PC-3 (cell line): ENCODE measurements at regions not wholly inside any gene's neighbourhood (a gene's known extent, or its start where the extent isn't known, plus 50 kb on each side); places are given as distances from the start of the nearest gene placed in this dataset.

ENCODE experiments used
- ATAC-seq: fragments of 200-7000 bp; cut with Tn5 transposase; 2 replicates; pipeline ENCODE4 v1.9.1; 2020; ENCODE audit warnings: mild to moderate bottlenecking, moderate library complexity
- BruUV-seq: library from RNA; stranded (reverse); fragments of 400-500 nt; replicated peaks from 2 replicates; lab custom pipeline; 2021; lab: Mats Ljungman, UMichigan
- CTCF ChIA-PET: fragments of 300-600 bp; sonication (Branson Sonifier 250); formaldehyde crosslinking; loops from one replicate; lab custom pipeline; 2022; ENCODE audit warnings: antibody characterized with exemption; lab: Charles Lee
- POLR2A ChIA-PET: fragments of 300-600 bp; sonication (Branson Sonifier 250); formaldehyde crosslinking; loops from one replicate; lab custom pipeline; 2022; ENCODE audit warnings: antibody characterized with exemption; ENCODE audit not compliant: unreplicated experiment; lab: Charles Lee
- DNase-seq: peaks from one replicate; pipeline ENCODE4 v3.0.0-alpha.2; 2015
- H2AFZ ChIP-seq: fragments of 300-600 bp; sonication (generic); 2 replicates; pipeline ENCODE4 v1.6.0; 2016; ENCODE audit warnings: antibody characterized with exemption, low read length
- H3F3A ChIP-seq: fragments of 300-600 bp; sonication (generic); one replicate; pipeline ENCODE4 v1.6.0; 2017; ENCODE audit warnings: antibody characterized with exemption, low read length, control low read depth, mild to moderate bottlenecking; ENCODE audit not compliant: unreplicated experiment
- H3K27ac ChIP-seq: fragments of 300-600 bp; sonication (generic); 2 replicates; pipeline ENCODE4 v1.5.1; 2016; ENCODE audit warnings: mild to moderate bottlenecking, low read length
- H3K27me3 ChIP-seq: fragments of 300-600 bp; sonication (generic); 2 replicates; pipeline ENCODE4 v1.6.1; 2016; ENCODE audit warnings: low read length, mixed read lengths
- H3K36me3 ChIP-seq: fragments of 300-600 bp; sonication (generic); 2 replicates; pipeline ENCODE4 v1.6.1; 2016; ENCODE audit warnings: low read depth, mixed run types, low read length, mixed read lengths
- H3K4me1 ChIP-seq: fragments of 300-600 bp; sonication (generic); 2 replicates; pipeline ENCODE4 v1.5.1; 2016; ENCODE audit warnings: low read length; ENCODE audit not compliant: insufficient read depth
- H3K4me2 ChIP-seq: fragments of 300-600 bp; sonication (generic); 2 replicates; pipeline ENCODE4 v1.6.0; 2016; ENCODE audit warnings: low read length
- H3K4me3 ChIP-seq: fragments of 300-600 bp; sonication (generic); 2 replicates; pipeline ENCODE4 v1.5.1; 2016; ENCODE audit warnings: mild to moderate bottlenecking, low read length, mixed read lengths
- H3K79me2 ChIP-seq: fragments of 300-600 bp; sonication (generic); 2 replicates; pipeline ENCODE4 v1.6.1; 2017; ENCODE audit warnings: low read length, mixed read lengths
- H3K9ac ChIP-seq: fragments of 300-600 bp; sonication (generic); 2 replicates; pipeline ENCODE4 v1.6.0; 2016; ENCODE audit warnings: mild to moderate bottlenecking, low read length
- H3K9me2 ChIP-seq: fragments of 300-600 bp; sonication (generic); replicated peaks from 2 replicates; pipeline ENCODE4 v1.6.1; 2016; ENCODE audit warnings: mixed run types, low read length, mixed read lengths
- H3K9me3 ChIP-seq: fragments of 300-600 bp; sonication (generic); 2 replicates; pipeline ENCODE4 v1.6.1; 2016; ENCODE audit warnings: low read length, mixed read lengths
- H4K20me1 ChIP-seq: fragments of 300-600 bp; sonication (generic); 2 replicates; pipeline ENCODE4 v1.6.1; 2016; ENCODE audit warnings: low read length, mixed read lengths
- EZH2 ChIP-seq: fragments of 300-600 bp; sonication (generic); IDR thresholded peaks from one replicate; pipeline ENCODE4 v1.6.1; 2017; ENCODE audit warnings: antibody characterized with exemption, mild to moderate bottlenecking, low read length; ENCODE audit not compliant: unreplicated experiment
- EZH2phosphoT487 ChIP-seq: fragments of 300-600 bp; sonication (generic); IDR thresholded peaks from 2 replicates; pipeline ENCODE4 v1.6.1; 2018; ENCODE audit warnings: mild to moderate bottlenecking, antibody characterized with exemption, low read length, borderline replicate concordance
- intact Hi-C: fragments of 100-400 bp; cut with micrococcal nuclease; formaldehyde crosslinking; loops from 2 replicates; pipeline ENCODE4 v1.9.0; 2023
- TF ChIP-seq, protein P1 (sequence below): fragments of 300-600 bp; sonication (generic); conservative IDR thresholded peaks from 2 replicates; pipeline ENCODE4 v1.5.1; 2017; ENCODE audit warnings: antibody characterized with exemption, low read depth, mild to moderate bottlenecking, low read length

DNA sequence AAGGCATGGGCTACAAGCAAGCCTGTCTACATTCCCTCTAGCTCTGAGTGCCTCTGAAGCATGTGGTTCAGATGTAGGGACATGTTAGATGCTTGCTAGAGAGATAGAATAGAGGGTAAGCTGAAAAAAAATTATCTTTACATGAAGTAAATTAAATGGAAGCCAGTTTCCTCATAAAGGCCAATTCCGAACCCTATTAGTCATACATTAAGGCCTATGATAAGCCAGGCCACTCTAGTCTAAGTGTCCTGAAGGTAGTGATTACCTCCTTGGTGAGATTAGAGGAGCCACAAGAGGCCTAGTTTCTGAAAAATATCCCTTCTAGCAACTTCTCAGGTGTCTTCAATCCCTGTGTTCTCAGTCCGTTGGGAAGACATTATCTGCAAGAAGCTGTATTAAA is 72.4 kb upstream of the NPAS2 start:
- Histone ChIP-seq H3K9ac (no peak overlapping the region), H3K9me2 (no peaks in the 10 kb centered on the region), H3K4me3 (no peak overlapping the region), H3K79me2 (no peaks in the 10 kb centered on the region), H3K9me3 (0 out of 2 replicates have a peak, but pooled peaks cover 4% of the 10 kb centered on the region), H3F3A (no peaks in the 10 kb centered on the region), H3K4me2 (no peak overlapping the region), H3K4me1 (peaks cover 30% of the 10 kb centered on the region), H3K36me3 (no peaks in the 10 kb centered on the region), H3K27ac (no peak overlapping the region), H4K20me1 (no peaks in the 10 kb centered on the region), H3K27me3 (no peaks in the 10 kb centered on the region), H2AFZ (no peak overlapping the region)
- no peak for ATAC-seq
- BruUV-seq = no TSS peak
- ChIA-PET POLR2A (no interaction called here), CTCF (no interaction called here)
- peak; percentile 18 for DNase-seq
- TF ChIP-seq EZH2phosphoT487 (no peak), EZH2 (no peak)
- TF ChIP-seq, protein P1, sequence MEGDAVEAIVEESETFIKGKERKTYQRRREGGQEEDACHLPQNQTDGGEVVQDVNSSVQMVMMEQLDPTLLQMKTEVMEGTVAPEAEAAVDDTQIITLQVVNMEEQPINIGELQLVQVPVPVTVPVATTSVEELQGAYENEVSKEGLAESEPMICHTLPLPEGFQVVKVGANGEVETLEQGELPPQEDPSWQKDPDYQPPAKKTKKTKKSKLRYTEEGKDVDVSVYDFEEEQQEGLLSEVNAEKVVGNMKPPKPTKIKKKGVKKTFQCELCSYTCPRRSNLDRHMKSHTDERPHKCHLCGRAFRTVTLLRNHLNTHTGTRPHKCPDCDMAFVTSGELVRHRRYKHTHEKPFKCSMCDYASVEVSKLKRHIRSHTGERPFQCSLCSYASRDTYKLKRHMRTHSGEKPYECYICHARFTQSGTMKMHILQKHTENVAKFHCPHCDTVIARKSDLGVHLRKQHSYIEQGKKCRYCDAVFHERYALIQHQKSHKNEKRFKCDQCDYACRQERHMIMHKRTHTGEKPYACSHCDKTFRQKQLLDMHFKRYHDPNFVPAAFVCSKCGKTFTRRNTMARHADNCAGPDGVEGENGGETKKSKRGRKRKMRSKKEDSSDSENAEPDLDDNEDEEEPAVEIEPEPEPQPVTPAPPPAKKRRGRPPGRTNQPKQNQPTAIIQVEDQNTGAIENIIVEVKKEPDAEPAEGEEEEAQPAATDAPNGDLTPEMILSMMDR = no peak
- intact Hi-C loops = no loop called here

DNA sequence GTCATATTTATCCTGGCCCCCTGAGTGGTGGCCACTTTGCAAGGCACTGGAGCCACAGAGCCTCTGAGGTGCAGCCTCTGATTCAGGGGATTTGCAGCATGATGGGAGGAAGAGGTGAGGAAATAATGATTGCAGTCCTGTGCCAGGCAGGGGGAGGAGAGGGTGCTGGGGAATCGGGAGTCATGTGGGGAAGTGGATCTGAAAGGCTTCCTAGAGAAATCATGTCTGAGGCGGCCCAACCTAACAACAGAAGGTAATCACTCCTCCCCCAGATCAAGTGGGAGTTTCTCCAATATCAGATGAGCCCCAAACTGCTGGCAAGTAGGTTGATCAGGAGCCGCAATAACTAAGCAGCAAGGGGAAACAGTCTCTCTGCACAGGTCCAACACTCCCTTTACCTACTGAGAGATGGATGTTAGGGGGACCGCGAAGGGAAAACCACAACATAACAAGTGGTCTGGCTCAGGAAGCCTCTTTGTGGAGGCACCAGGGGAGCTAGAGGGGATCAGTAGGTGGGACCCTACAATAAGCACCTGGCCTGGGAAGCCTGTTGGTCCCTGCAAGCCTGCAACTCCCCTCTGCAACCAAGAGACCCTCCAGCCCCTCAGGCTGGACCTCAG is 71.8 kb upstream of the NPAS2 start:
- no peak overlapping the region for H3K9ac ChIP-seq
- no peaks in the 10 kb centered on the region for H3K79me2 ChIP-seq
- H3K9me3 ChIP-seq = 0 out of 2 replicates have a peak, but pooled peaks cover 4% of the 10 kb centered on the region
- ChIA-PET POLR2A (no interaction called here), CTCF (no interaction called here)
- no peaks in the 10 kb centered on the region for H3F3A ChIP-seq
- H4K20me1 ChIP-seq = no peaks in the 10 kb centered on the region
- no peak overlapping the region for H3K27ac ChIP-seq
- no peaks in the 10 kb centered on the region for H3K36me3 ChIP-seq
- BruUV-seq = no TSS peak
- H3K4me1 ChIP-seq = peaks cover 29% of the 10 kb centered on the region
- DNase-seq (no peak), ATAC-seq (no peak)
- intact Hi-C loops = no loop called here
- H3K9me2 ChIP-seq = no peaks in the 10 kb centered on the region
- H3K4me3 ChIP-seq = no peak overlapping the region
- H2AFZ ChIP-seq = no peak overlapping the region
- no peak for TF ChIP-seq EZH2
- TF ChIP-seq, protein P1 = no peak
- TF ChIP-seq EZH2phosphoT487 = no peak
- H3K4me2 ChIP-seq = no peak overlapping the region
- no peaks in the 10 kb centered on the region for H3K27me3 ChIP-seq

DNA sequence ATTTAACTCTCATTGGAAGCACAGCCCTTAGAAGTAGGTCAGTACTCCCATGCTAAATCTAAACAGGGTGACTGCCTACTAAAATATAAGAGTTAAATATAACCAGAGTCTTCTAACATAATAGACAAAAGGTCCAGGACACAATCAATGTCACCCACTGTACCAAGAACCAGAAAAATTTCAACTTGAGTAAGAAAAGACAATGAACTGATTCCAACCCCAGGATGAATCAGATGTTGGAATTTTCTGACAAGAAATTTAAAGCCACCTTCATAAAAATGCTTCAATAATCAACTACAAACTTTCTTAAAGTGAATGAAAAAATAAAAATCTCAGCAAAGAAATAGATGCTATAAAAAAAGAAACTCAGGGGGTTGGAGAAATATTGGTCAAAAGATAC is 71.3 kb upstream of the NPAS2 start:
- ATAC-seq (no peak), DNase-seq (no peak)
- no peak overlapping the region for H3K4me3 ChIP-seq
- no peaks in the 10 kb centered on the region for H3K36me3 ChIP-seq
- intact Hi-C loops = no loop called here
- no peaks in the 10 kb centered on the region for H3K9me2 ChIP-seq
- no peaks in the 10 kb centered on the region for H3K27me3 ChIP-seq
- H3K4me2 ChIP-seq = no peak overlapping the region
- ChIA-PET POLR2A (no interaction called here), CTCF (interaction anchor here (0.6 kb wide), 1 partner anchor 72 kb away, joined by 8 read pairs; no protein-coding TSS in a partner anchor)
- no peaks in the 10 kb centered on the region for H4K20me1 ChIP-seq
- no peaks in the 10 kb centered on the region for H3K79me2 ChIP-seq
- no peak overlapping the region for H3K27ac ChIP-seq
- H3K4me1 ChIP-seq = peaks cover 33% of the 10 kb centered on the region
- TF ChIP-seq EZH2phosphoT487 (no peak), EZH2 (no peak)
- TF ChIP-seq, protein P1 = no peak
- BruUV-seq = no TSS peak
- 0 out of 2 replicates have a peak, but pooled peaks cover 4% of the 10 kb centered on the region for H3K9me3 ChIP-seq
- H3F3A ChIP-seq = no peaks in the 10 kb centered on the region
- H2AFZ ChIP-seq = no peak overlapping the region
- no peak overlapping the region for H3K9ac ChIP-seq
